GM23338 (cell line): ENCODE measurements at regions not wholly inside any gene's neighbourhood (a gene's known extent, or its start where the extent isn't known, plus 50 kb on each side); places are given as distances from the start of the nearest gene placed in this dataset.

Experiments
- ATAC-seq: fragments of 200-7000 bp; cut with Tn5 transposase; 3 replicates; pipeline ENCODE4 v1.9.1; 2020
- DNase-seq: peaks from one replicate; pipeline ENCODE4 v3.0.0-alpha.2; 2015; ENCODE audit warnings: low spot score
- H2AFZ ChIP-seq: fragments of 200-600 bp; sonication (generic); 2 replicates; pipeline ENCODE4 v1.8.0; 2016; ENCODE audit warnings: antibody characterized with exemption, mild to moderate bottlenecking, moderate library complexity
- H3F3A ChIP-seq: fragments of 200-600 bp; sonication (generic); replicated peaks from 2 replicates; pipeline ENCODE4 v1.8.0; 2017; ENCODE audit warnings: antibody characterized with exemption, mixed run types, low read depth
- H3K27ac ChIP-seq: fragments of 200-600 bp; sonication (generic); 2 replicates; pipeline ENCODE4 v1.6.1; 2016; ENCODE audit warnings: low read depth
- H3K27me3 ChIP-seq: fragments of 200-600 bp; sonication (generic); 2 replicates; pipeline ENCODE4 v1.8.0; 2016; ENCODE audit warnings: mild to moderate bottlenecking, mixed run types, moderate library complexity; ENCODE audit not compliant: insufficient read depth
- H3K36me3 ChIP-seq: fragments of 200-600 bp; sonication (generic); 2 replicates; pipeline ENCODE4 v1.8.0; 2016; ENCODE audit warnings: mild to moderate bottlenecking; ENCODE audit not compliant: insufficient read depth
- H3K4me1 ChIP-seq: fragments of 200-600 bp; sonication (generic); 2 replicates; pipeline ENCODE4 v1.8.0; 2016; ENCODE audit warnings: mild to moderate bottlenecking, moderate library complexity; ENCODE audit not compliant: insufficient read depth
- H3K4me2 ChIP-seq: fragments of 200-600 bp; sonication (generic); 2 replicates; pipeline ENCODE4 v1.7.1; 2017; ENCODE audit warnings: mixed run types
- H3K4me3 ChIP-seq: fragments of 200-600 bp; sonication (generic); 2 replicates; pipeline ENCODE4 v1.6.1; 2016; ENCODE audit warnings: mixed run types
- H3K79me2 ChIP-seq: fragments of 200-600 bp; sonication (generic); replicated peaks from 2 replicates; pipeline ENCODE4 v1.8.0; 2017; ENCODE audit warnings: mild to moderate bottlenecking; ENCODE audit not compliant: insufficient read depth
- H3K9me2 ChIP-seq: fragments of 200-600 bp; sonication (generic); 2 replicates; pipeline ENCODE4 v1.8.0; 2017; ENCODE audit not compliant: insufficient read depth
- H4K20me1 ChIP-seq: fragments of 200-600 bp; sonication (generic); replicated peaks from 2 replicates; pipeline ENCODE4 v1.8.0; 2017; ENCODE audit warnings: mild to moderate bottlenecking; ENCODE audit not compliant: insufficient read depth
- H3K27ac Mint-ChIP-seq: 2 replicates; pipeline ENCODE4 v1.8.0; 2020; ENCODE audit warnings: inconsistent platforms, mild to moderate bottlenecking, moderate library complexity, mixed read lengths
- H3K27me3 Mint-ChIP-seq: 3 replicates; pipeline ENCODE4 v1.8.0; 2022; ENCODE audit warnings: low read depth, mild to moderate bottlenecking, moderate library complexity, mixed read lengths, inconsistent platforms; ENCODE audit not compliant: insufficient read depth, poor library complexity
- H3K36me3 Mint-ChIP-seq: 3 replicates; pipeline ENCODE4 v1.8.0; 2021; ENCODE audit warnings: low read depth, mild to moderate bottlenecking, inconsistent platforms, moderate library complexity, mixed read lengths
- H3K4me1 Mint-ChIP-seq: 3 replicates; pipeline ENCODE4 v1.8.0; 2020; ENCODE audit warnings: mild to moderate bottlenecking, inconsistent platforms, mixed read lengths
- H3K4me3 Mint-ChIP-seq: 3 replicates; pipeline ENCODE4 v1.8.0; 2021; ENCODE audit warnings: moderate library complexity, mild to moderate bottlenecking, inconsistent platforms, mixed read lengths
- H3K9me3 Mint-ChIP-seq: 3 replicates; pipeline ENCODE4 v1.8.0; 2020; ENCODE audit warnings: moderate library complexity, mild to moderate bottlenecking, inconsistent platforms, mixed read lengths
- CREB1 ChIP-seq: fragments of 250-450 bp; sonication (Bioruptor Pico); IDR thresholded peaks from 2 replicates; pipeline ENCODE4 v1.5.0; 2020; ENCODE audit warnings: low read depth, mild to moderate bottlenecking, moderate library complexity
- EZH2phosphoT487 ChIP-seq: fragments of 200-600 bp; sonication (generic); IDR thresholded peaks from one replicate; pipeline ENCODE4 v1.8.1; 2018; ENCODE audit warnings: antibody characterized with exemption; ENCODE audit not compliant: unreplicated experiment
- JUNB ChIP-seq: IDR thresholded peaks from one replicate; pipeline ENCODE4 v1.6.1; 2016; ENCODE audit warnings: antibody characterized with exemption; ENCODE audit not compliant: unreplicated experiment
- STAT1 ChIP-seq: IDR thresholded peaks from one replicate; pipeline ENCODE4 v1.6.1; 2016; ENCODE audit warnings: antibody characterized with exemption; ENCODE audit not compliant: unreplicated experiment
- ZNF331 ChIP-seq: fragments of 250-450 bp; sonication (Bioruptor Pico); IDR thresholded peaks from 2 replicates; pipeline ENCODE4 v1.5.0; 2020; ENCODE audit warnings: low read depth, mild to moderate bottlenecking, moderate library complexity
- TF ChIP-seq, protein P1 (sequence below): fragments of 250-450 bp; sonication (Bioruptor Pico); IDR thresholded peaks from 2 replicates; pipeline ENCODE4 v1.5.0; 2020; ENCODE audit warnings: mild to moderate bottlenecking, moderate library complexity
- TF ChIP-seq, protein P2 (sequence below), 2 experiments: fragments of 200-600 bp in 1 of 2; sonication (generic) in 1 of 2; conservative IDR thresholded peaks; 2 replicates each; pipeline versions ENCODE4 v1.5.1 to v1.6.1; 2016 to 2017; ENCODE audit warnings: antibody characterized with exemption in 2 of 2, low read depth in 2 of 2, mild to moderate bottlenecking in 2 of 2, moderate library complexity in 1 of 2

DNA sequence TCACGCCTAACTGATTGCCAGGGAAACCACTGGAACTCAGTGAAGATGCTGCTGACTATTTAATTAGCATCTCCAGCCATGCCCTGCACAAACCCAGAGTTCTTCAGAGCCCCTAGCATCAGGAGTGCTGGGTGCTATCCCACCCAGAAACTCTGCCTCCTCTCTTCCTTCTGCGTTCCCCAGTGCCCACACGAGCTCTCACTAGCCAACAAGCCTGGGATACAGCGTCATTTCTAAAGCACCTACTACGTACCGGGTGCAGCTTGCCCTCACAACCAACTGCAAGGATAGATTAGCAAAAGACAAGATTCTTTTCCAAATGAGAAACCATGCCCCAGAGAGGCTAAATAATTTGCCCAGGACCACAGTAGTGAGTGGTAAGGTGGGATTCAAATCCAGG is 105.2 kb upstream of the FOXP4 start (continued):
- TF ChIP-seq, protein P1, sequence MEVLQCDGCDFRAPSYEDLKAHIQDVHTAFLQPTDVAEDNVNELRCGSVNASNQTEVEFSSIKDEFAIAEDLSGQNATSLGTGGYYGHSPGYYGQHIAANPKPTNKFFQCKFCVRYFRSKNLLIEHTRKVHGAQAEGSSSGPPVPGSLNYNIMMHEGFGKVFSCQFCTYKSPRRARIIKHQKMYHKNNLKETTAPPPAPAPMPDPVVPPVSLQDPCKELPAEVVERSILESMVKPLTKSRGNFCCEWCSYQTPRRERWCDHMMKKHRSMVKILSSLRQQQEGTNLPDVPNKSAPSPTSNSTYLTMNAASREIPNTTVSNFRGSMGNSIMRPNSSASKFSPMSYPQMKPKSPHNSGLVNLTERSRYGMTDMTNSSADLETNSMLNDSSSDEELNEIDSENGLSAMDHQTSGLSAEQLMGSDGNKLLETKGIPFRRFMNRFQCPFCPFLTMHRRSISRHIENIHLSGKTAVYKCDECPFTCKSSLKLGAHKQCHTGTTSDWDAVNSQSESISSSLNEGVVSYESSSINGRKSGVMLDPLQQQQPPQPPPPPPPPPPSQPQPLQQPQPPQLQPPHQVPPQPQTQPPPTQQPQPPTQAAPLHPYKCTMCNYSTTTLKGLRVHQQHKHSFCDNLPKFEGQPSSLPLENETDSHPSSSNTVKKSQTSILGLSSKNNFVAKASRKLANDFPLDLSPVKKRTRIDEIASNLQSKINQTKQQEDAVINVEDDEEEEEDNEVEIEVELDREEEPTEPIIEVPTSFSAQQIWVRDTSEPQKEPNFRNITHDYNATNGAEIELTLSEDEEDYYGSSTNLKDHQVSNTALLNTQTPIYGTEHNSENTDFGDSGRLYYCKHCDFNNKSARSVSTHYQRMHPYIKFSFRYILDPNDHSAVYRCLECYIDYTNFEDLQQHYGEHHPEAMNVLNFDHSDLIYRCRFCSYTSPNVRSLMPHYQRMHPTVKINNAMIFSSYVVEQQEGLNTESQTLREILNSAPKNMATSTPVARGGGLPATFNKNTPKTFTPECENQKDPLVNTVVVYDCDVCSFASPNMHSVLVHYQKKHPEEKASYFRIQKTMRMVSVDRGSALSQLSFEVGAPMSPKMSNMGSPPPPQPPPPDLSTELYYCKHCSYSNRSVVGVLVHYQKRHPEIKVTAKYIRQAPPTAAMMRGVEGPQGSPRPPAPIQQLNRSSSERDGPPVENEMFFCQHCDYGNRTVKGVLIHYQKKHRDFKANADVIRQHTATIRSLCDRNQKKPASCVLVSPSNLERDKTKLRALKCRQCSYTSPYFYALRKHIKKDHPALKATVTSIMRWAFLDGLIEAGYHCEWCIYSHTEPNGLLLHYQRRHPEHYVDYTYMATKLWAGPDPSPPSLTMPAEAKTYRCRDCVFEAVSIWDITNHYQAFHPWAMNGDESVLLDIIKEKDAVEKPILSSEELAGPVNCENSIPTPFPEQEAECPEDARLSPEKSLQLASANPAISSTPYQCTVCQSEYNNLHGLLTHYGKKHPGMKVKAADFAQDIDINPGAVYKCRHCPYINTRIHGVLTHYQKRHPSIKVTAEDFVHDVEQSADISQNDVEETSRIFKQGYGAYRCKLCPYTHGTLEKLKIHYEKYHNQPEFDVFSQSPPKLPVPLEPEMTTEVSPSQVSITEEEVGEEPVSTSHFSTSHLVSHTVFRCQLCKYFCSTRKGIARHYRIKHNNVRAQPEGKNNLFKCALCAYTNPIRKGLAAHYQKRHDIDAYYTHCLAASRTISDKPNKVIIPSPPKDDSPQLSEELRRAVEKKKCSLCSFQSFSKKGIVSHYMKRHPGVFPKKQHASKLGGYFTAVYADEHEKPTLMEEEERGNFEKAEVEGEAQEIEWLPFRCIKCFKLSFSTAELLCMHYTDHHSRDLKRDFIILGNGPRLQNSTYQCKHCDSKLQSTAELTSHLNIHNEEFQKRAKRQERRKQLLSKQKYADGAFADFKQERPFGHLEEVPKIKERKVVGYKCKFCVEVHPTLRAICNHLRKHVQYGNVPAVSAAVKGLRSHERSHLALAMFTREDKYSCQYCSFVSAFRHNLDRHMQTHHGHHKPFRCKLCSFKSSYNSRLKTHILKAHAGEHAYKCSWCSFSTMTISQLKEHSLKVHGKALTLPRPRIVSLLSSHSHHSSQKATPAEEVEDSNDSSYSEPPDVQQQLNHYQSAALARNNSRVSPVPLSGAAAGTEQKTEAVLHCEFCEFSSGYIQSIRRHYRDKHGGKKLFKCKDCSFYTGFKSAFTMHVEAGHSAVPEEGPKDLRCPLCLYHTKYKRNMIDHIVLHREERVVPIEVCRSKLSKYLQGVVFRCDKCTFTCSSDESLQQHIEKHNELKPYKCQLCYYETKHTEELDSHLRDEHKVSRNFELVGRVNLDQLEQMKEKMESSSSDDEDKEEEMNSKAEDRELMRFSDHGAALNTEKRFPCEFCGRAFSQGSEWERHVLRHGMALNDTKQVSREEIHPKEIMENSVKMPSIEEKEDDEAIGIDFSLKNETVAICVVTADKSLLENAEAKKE (CRISPR knock-in tag) = no peak
- TF ChIP-seq JUNB = no peak
- TF ChIP-seq ZNF331 = no peak
- no peak for TF ChIP-seq EZH2phosphoT487
- no peak for TF ChIP-seq STAT1

DNA sequence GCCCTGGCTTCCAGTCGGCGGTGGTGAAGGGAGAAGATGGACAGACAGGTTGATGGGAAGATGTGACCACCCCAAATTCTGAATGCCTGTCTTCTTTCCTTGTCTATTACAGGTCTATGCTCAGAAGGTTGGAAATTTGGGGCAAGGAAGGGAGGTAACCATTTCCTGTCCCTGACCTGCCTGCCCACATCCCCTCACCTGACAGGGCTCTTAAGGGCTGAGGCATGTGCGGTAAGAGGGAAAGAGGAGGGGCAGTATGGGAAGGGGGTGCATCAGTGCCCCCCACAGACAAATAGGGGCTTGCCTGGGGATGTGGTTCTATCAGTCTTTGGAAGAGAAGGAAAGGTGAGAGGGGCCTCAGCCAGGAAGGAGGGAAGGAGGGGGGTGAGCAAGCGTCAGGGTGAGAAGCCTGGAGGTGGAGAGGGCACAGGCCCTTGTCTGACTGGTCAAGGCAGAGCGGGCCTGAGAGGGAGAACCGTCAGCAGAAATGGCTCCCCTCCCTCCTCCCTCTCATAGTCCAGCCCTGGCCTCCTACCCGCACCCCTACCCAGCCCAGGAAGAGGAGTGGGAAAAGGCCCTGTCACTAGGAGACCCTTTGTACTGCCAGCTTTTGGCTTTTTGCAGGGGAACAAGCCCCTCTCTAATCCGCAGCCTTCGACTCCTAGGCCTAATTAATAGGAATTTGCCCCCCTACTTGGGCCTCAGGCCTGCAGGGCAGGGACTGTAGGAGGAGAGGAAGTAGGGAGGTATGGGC is 104.4 kb upstream of the FOXP4 start:
- peaks cover 49% of the 10 kb centered on the region for H3K27me3 ChIP-seq
- ATAC-seq (no peak), DNase-seq (no peak)
- Mint-ChIP-seq H3K4me3 (no peak overlapping the region; the same call in 2 of the 3 replicates), H3K27me3 (peaks cover 39% of the 10 kb centered on the region), H3K36me3 (no peaks in the 10 kb centered on the region), H3K4me1 (peaks cover 45% of the 10 kb centered on the region), H3K9me3 (no peaks in the 10 kb centered on the region), H3K27ac (no peak overlapping the region)
- H3K27ac ChIP-seq = no peak overlapping the region
- peaks cover 3% of the 10 kb centered on the region; the same call in 1 of the 2 replicates for H3F3A ChIP-seq
- H3K9me2 ChIP-seq = no peaks in the 10 kb centered on the region
- peak overlapping the region; percentile 97 for H3K4me2 ChIP-seq
- H3K4me1 ChIP-seq = peaks cover 37% of the 10 kb centered on the region
- H4K20me1 ChIP-seq = no peaks in the 10 kb centered on the region
- no peak overlapping the region for H2AFZ ChIP-seq
- H3K79me2 ChIP-seq = no peaks in the 10 kb centered on the region
- no peak overlapping the region for H3K4me3 ChIP-seq
- no peaks in the 10 kb centered on the region for H3K36me3 ChIP-seq
- TF ChIP-seq CREB1 (CRISPR knock-in tag) (no peak), STAT1 (no peak)
- TF ChIP-seq, protein P1 (CRISPR knock-in tag) = no peak
- TF ChIP-seq, protein P2, sequence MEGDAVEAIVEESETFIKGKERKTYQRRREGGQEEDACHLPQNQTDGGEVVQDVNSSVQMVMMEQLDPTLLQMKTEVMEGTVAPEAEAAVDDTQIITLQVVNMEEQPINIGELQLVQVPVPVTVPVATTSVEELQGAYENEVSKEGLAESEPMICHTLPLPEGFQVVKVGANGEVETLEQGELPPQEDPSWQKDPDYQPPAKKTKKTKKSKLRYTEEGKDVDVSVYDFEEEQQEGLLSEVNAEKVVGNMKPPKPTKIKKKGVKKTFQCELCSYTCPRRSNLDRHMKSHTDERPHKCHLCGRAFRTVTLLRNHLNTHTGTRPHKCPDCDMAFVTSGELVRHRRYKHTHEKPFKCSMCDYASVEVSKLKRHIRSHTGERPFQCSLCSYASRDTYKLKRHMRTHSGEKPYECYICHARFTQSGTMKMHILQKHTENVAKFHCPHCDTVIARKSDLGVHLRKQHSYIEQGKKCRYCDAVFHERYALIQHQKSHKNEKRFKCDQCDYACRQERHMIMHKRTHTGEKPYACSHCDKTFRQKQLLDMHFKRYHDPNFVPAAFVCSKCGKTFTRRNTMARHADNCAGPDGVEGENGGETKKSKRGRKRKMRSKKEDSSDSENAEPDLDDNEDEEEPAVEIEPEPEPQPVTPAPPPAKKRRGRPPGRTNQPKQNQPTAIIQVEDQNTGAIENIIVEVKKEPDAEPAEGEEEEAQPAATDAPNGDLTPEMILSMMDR (conservative IDR thresholded peaks at IDR 0.05; ENCODE audit: low read depth in 2 of 2) = no peak
